ENCODE measurements at regions not wholly inside any gene's neighbourhood (a gene's known extent, or its start where the extent isn't known, plus 50 kb on each side); places are given as distances from the start of the nearest gene placed in this dataset.

DNA sequence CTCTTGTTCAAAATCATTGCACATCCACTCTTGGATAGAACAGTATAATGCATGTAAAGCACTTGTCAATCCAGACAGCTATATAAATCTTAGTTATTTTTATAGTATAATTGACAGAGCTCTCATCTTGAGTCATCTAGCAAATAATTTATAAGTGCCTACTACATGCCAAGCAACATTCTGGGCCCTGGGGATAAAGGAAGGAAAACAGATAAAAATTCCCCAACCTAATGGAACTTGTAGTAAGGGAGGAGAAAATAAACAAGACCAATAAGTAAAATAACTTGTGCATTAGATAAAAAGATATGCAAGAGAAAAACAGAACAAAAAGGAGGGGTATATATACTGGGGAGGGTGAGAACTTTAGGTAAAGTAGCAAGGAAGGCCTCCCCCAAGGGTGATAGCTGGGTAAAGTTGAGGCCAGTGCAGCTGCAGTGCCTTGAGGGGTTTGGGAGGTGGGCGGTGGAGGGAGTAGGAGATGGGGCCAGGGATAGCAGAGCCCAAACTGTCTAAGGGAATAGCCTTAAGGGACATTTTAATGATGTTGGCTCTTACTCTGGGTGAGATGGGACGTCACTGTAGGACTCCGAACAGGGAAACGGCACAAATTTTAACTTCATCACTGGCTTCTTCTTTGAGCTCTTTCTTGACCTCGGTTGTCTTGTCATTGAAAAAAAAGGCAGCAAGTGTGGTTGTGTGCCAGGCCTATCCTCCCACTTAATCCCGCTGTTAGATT, 79.3 kb upstream of the SEC61G start:
- intact Hi-C loops (cut with micrococcal nuclease; ENCODE audit: unreplicated experiment): no loop called here
- Histone ChIP-seq H3K9me3 (ENCODE audit: low read depth, low read length, poor library complexity, severe bottlenecking) (no peaks in the 10 kb centered on the region), H3K36me3 (ENCODE audit: insufficient read depth, low read length, poor library complexity, severe bottlenecking) (no peaks in the 10 kb centered on the region), H3K4me3 (ENCODE audit: low read depth, low read length, poor library complexity, severe bottlenecking) (no peak overlapping the region), H3K27ac (ENCODE audit: low read depth, low read length, poor library complexity, severe bottlenecking) (no peak overlapping the region), H3K27me3 (replicated peaks; ENCODE audit: insufficient read depth, low read depth, low read length, poor library complexity) (no peaks in the 10 kb centered on the region), H3K4me1 (ENCODE audit: insufficient read depth, low read length, poor library complexity, severe bottlenecking) (no peaks in the 10 kb centered on the region)
- ChIA-PET POLR2A (ENCODE audit: low non-redundant PET) (no interaction called here), CTCF (no interaction called here)
- DNase-seq (ENCODE audit: low spot score): no peak
- no TSS peak for BruUV-seq (replicated peaks)
- no peak for TF ChIP-seq EZH2 (IDR thresholded peaks at IDR 0.05; ENCODE audit: borderline replicate concordance, low read depth, low read length, poor library complexity, severe bottlenecking)
- TF ChIP-seq, protein P1, sequence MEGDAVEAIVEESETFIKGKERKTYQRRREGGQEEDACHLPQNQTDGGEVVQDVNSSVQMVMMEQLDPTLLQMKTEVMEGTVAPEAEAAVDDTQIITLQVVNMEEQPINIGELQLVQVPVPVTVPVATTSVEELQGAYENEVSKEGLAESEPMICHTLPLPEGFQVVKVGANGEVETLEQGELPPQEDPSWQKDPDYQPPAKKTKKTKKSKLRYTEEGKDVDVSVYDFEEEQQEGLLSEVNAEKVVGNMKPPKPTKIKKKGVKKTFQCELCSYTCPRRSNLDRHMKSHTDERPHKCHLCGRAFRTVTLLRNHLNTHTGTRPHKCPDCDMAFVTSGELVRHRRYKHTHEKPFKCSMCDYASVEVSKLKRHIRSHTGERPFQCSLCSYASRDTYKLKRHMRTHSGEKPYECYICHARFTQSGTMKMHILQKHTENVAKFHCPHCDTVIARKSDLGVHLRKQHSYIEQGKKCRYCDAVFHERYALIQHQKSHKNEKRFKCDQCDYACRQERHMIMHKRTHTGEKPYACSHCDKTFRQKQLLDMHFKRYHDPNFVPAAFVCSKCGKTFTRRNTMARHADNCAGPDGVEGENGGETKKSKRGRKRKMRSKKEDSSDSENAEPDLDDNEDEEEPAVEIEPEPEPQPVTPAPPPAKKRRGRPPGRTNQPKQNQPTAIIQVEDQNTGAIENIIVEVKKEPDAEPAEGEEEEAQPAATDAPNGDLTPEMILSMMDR (conservative IDR thresholded peaks at IDR 0.05; ENCODE audit: low read depth, low read length): no peak

DNA sequence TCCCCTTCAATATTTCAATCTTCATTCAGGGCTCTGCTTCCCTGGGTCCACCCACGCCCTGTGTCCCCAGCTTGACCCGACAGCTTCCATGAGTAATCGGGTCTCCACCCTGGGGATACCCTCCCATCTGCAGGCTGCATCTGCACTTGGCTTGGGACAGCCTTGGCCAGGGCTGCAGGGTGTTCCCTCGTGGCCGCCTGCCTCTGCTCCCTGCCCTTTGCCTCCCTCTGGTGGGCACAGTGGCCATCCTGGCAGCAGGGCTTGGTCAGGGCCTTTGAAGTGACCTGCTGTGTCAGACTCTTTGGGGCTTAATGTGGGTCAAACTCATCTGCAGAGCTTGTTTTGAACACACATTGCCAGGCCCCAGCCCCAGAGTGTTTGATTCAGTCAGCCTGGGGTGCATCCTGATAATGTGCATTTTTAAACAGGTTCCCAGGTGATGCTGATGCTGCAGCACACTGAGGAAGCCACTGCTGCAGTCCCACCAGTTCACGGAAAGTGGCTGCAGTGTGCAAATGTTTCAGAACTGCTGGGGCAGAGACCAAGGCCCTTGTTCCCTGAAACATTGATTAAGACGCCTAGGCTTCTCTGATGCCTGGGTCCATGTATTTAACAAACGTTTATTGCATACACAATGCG, 80.7 kb upstream of the SEC61G start:
- no peaks in the 10 kb centered on the region for H3K27me3 ChIP-seq (replicated peaks; ENCODE audit: insufficient read depth, low read depth, low read length, poor library complexity)
- ChIA-PET POLR2A (ENCODE audit: low non-redundant PET) (no interaction called here), CTCF (no interaction called here)
- H3K36me3 ChIP-seq (ENCODE audit: insufficient read depth, low read length, poor library complexity, severe bottlenecking): no peaks in the 10 kb centered on the region
- intact Hi-C loops (cut with micrococcal nuclease; ENCODE audit: unreplicated experiment): no loop called here
- no peak overlapping the region for H3K27ac ChIP-seq (ENCODE audit: low read depth, low read length, poor library complexity, severe bottlenecking)
- TF ChIP-seq, protein P1 (conservative IDR thresholded peaks at IDR 0.05; ENCODE audit: low read depth, low read length): no peak; the same call in 1 of the 2 replicates
- TF ChIP-seq EZH2 (IDR thresholded peaks at IDR 0.05; ENCODE audit: borderline replicate concordance, low read depth, low read length, poor library complexity, severe bottlenecking): no peak
- H3K4me3 ChIP-seq (ENCODE audit: low read depth, low read length, poor library complexity, severe bottlenecking): no peak overlapping the region
- no peaks in the 10 kb centered on the region for H3K9me3 ChIP-seq (ENCODE audit: low read depth, low read length, poor library complexity, severe bottlenecking)
- H3K4me1 ChIP-seq (ENCODE audit: insufficient read depth, low read length, poor library complexity, severe bottlenecking): no peaks in the 10 kb centered on the region
- DNase-seq (ENCODE audit: low spot score): no peak
- BruUV-seq (replicated peaks): no TSS peak

DNA sequence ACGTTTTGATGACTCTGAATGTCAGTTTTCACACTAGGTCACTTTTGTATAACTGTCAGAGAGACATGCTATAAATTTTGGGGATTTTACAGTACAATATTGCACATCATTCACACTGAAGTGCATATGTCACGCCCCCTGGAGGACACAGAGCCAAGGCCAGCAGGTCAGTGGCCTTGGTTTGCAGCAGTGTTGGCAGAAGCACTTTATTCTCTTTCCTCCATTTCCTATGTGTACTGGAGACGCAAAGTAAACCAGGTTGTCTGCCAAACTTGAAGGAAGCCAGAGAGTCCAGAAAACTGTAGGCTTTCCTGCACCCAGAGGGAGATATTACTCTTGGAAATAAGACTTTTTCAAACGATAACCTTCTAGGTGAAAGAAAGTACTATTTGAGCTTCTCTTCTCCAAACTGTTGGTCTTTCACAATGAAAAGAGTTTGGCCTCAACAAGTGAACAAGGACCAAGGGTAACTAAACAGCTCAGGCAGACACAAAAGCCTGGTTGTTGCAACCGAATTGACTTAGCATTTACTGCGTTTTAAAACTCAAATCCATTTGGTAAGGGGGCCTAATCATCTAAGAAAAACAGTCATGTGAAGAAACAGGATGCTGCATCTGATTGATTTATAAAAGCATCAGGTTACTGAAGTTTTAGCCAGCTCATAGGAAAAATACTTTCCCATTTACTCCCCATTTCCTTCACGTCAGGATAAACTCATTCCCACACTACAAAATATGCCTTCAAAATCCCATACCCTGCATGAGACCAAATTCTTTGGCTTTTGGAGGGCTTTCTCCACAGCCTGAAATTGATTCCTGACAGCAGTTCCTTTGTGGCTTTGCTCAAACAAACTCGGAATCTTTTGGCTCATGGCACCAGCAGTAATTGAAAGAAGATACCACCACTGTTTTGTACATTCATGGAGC, 83.0 kb upstream of the SEC61G start:
- ChIA-PET POLR2A (ENCODE audit: low non-redundant PET) (no interaction called here), CTCF (no interaction called here)
- DNase-seq (ENCODE audit: low spot score): no peak
- no peaks in the 10 kb centered on the region for H3K36me3 ChIP-seq (ENCODE audit: insufficient read depth, low read length, poor library complexity, severe bottlenecking)
- H3K4me1 ChIP-seq (ENCODE audit: insufficient read depth, low read length, poor library complexity, severe bottlenecking): no peaks in the 10 kb centered on the region
- intact Hi-C loops (cut with micrococcal nuclease; ENCODE audit: unreplicated experiment): no loop called here
- H3K27ac ChIP-seq (ENCODE audit: low read depth, low read length, poor library complexity, severe bottlenecking): no peak overlapping the region
- no TSS peak for BruUV-seq (replicated peaks)
- TF ChIP-seq, protein P1 (conservative IDR thresholded peaks at IDR 0.05; ENCODE audit: low read depth, low read length): 0 out of 2 replicates have a peak, but pooled peaks have one; percentile 26
- no peak for TF ChIP-seq EZH2 (IDR thresholded peaks at IDR 0.05; ENCODE audit: borderline replicate concordance, low read depth, low read length, poor library complexity, severe bottlenecking)
- no peak overlapping the region for H3K4me3 ChIP-seq (ENCODE audit: low read depth, low read length, poor library complexity, severe bottlenecking)
- H3K9me3 ChIP-seq (ENCODE audit: low read depth, low read length, poor library complexity, severe bottlenecking): no peaks in the 10 kb centered on the region
- H3K27me3 ChIP-seq (replicated peaks; ENCODE audit: insufficient read depth, low read depth, low read length, poor library complexity): no peaks in the 10 kb centered on the region

Data from A673 (cell line).